Gastrocnemius medialis (tissue), 4 donors: ENCODE measurements at regions not wholly inside any gene's neighbourhood (a gene's known extent, or its start where the extent isn't known, plus 50 kb on each side); places are given as distances from the start of the nearest gene placed in this dataset.

ENCODE experiments used
- POLR2A ChIP-seq, 2 donors: fragments of 450-650 bp; IDR thresholded peaks; one replicate each; pipeline ENCODE4 v1.6.1; 2017; ENCODE audit warnings: antibody characterized with exemption in 2 of 2, mild to moderate bottlenecking in 2 of 2, moderate library complexity in 2 of 2
- TF ChIP-seq, protein P1 (sequence below), 5 experiments: fragments of 450-650 bp in 3 of 5; fragments of 200-600 bp in 2 of 5; sonication (generic) in 2 of 5; IDR thresholded peaks in 4 of 5; conservative IDR thresholded peaks in 1 of 5; 1 replicate in 4 of 5; 2 replicates in 1 of 5; pipeline ENCODE4 v1.5.1; 2016 to 2019; ENCODE audit warnings: antibody characterized with exemption in 5 of 5, mild to moderate bottlenecking in 3 of 5, moderate library complexity in 3 of 5

- TF ChIP-seq, protein P1, sequence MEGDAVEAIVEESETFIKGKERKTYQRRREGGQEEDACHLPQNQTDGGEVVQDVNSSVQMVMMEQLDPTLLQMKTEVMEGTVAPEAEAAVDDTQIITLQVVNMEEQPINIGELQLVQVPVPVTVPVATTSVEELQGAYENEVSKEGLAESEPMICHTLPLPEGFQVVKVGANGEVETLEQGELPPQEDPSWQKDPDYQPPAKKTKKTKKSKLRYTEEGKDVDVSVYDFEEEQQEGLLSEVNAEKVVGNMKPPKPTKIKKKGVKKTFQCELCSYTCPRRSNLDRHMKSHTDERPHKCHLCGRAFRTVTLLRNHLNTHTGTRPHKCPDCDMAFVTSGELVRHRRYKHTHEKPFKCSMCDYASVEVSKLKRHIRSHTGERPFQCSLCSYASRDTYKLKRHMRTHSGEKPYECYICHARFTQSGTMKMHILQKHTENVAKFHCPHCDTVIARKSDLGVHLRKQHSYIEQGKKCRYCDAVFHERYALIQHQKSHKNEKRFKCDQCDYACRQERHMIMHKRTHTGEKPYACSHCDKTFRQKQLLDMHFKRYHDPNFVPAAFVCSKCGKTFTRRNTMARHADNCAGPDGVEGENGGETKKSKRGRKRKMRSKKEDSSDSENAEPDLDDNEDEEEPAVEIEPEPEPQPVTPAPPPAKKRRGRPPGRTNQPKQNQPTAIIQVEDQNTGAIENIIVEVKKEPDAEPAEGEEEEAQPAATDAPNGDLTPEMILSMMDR (IDR thresholded peaks at IDR 0.05 in 4 of 5, conservative IDR thresholded peaks at IDR 0.05 in 1 of 5): no peak
- no peak for TF ChIP-seq POLR2A (IDR thresholded peaks at IDR 0.05)
Measured at GRCh38 chr14:38848243-38848935, 254.6 kb downstream of the SEC23A start.
